ENCODE measurements at regions not wholly inside any gene's neighbourhood (a gene's known extent, or its start where the extent isn't known, plus 50 kb on each side); places are given as distances from the start of the nearest gene placed in this dataset.

- CTCF ChIA-PET: no interaction called here
- Histone ChIP-seq H3K4me1 (ENCODE audit: control insufficient read depth in 1 of 2, insufficient read depth in 2 of 2, low read length in 2 of 2) (no peaks in the 10 kb centered on the region), H3K9me2 (ENCODE audit: insufficient read depth) (no peaks in the 10 kb centered on the region), H3K27ac (ENCODE audit: low read depth, low read length) (no peak overlapping the region), H3K27me3 (ENCODE audit: insufficient read depth, low read length) (no peaks in the 10 kb centered on the region), H3K9me3 (ENCODE audit: control insufficient read depth in 1 of 2, insufficient read depth in 1 of 2, low read depth in 1 of 2, low read length in 2 of 2) (no peaks in the 10 kb centered on the region), H4K20me1 (ENCODE audit: insufficient read depth) (no peaks in the 10 kb centered on the region), H3K9ac (ENCODE audit: low read length) (no peak overlapping the region), H3K79me2 (ENCODE audit: insufficient read depth, low read length) (no peaks in the 10 kb centered on the region), H3K4me3 (replicated peaks in 1 of 2; ENCODE audit: low read depth in 1 of 2, low read length in 2 of 2) (no peak overlapping the region), H2AFZ (ENCODE audit: low read depth, low read length, poor library complexity, severe bottlenecking) (no peak overlapping the region), H3K36me3 (ENCODE audit: control insufficient read depth in 1 of 2, insufficient read depth in 2 of 2, low read length in 2 of 2) (no peaks in the 10 kb centered on the region), H3K4me2 (ENCODE audit: low read length) (no peak overlapping the region)
- DNase-seq (ENCODE audit: low read depth, low spot score) (no peak), ATAC-seq (no peak)
- intact Hi-C loops (cut with micrococcal nuclease): no loop called here
- no peak for TF ChIP-seq POLR2A (IDR thresholded peaks at IDR 0.05; ENCODE audit: borderline replicate concordance, extremely low read depth, insufficient read depth, insufficient read length)
- RAD21 ChIA-PET (ENCODE audit: low non-redundant PET in 1 of 2, low total read pairs in 2 of 2, uncharacterized antibody in 2 of 2, unreplicated experiment in 2 of 2): no interaction called here
- no TSS peak for BruUV-seq (replicated peaks)
- POLR2A ChIA-PET: no interaction called here
Measured at GRCh38 chr20:18988701-18989100, 175.1 kb downstream of the SCP2D1 start.

GRCh38 chr20:18989736-18990474 is 176.3 kb downstream of the SCP2D1 start:
- DNase-seq (ENCODE audit: low read depth, low spot score) (no peak), ATAC-seq (no peak)
- no peaks in the 10 kb centered on the region for H4K20me1 ChIP-seq (ENCODE audit: insufficient read depth)
- no peak overlapping the region for H3K4me3 ChIP-seq (replicated peaks in 1 of 2; ENCODE audit: low read depth in 1 of 2, low read length in 2 of 2)
- BruUV-seq (replicated peaks): no TSS peak
- no peaks in the 10 kb centered on the region for H3K36me3 ChIP-seq (ENCODE audit: control insufficient read depth in 1 of 2, insufficient read depth in 2 of 2, low read length in 2 of 2)
- H3K4me2 ChIP-seq (ENCODE audit: low read length): no peak overlapping the region
- no peaks in the 10 kb centered on the region for H3K9me3 ChIP-seq (ENCODE audit: control insufficient read depth in 1 of 2, insufficient read depth in 1 of 2, low read depth in 1 of 2, low read length in 2 of 2)
- ChIA-PET RAD21 (ENCODE audit: low non-redundant PET in 1 of 2, low total read pairs in 2 of 2, uncharacterized antibody in 2 of 2, unreplicated experiment in 2 of 2) (no interaction called here), POLR2A (no interaction called here), CTCF (no interaction called here)
- H3K79me2 ChIP-seq (ENCODE audit: insufficient read depth, low read length): no peaks in the 10 kb centered on the region
- no peaks in the 10 kb centered on the region for H3K9me2 ChIP-seq (ENCODE audit: insufficient read depth)
- no peak overlapping the region for H2AFZ ChIP-seq (ENCODE audit: low read depth, low read length, poor library complexity, severe bottlenecking)
- no peaks in the 10 kb centered on the region for H3K27me3 ChIP-seq (ENCODE audit: insufficient read depth, low read length)
- H3K4me1 ChIP-seq (ENCODE audit: control insufficient read depth in 1 of 2, insufficient read depth in 2 of 2, low read length in 2 of 2): no peaks in the 10 kb centered on the region
- intact Hi-C loops (cut with micrococcal nuclease): no loop called here
- no peak overlapping the region for H3K27ac ChIP-seq (ENCODE audit: low read depth, low read length)
- TF ChIP-seq JUND (IDR thresholded peaks at IDR 0.05) (no peak), ELF1 (IDR thresholded peaks at IDR 0.05; ENCODE audit: borderline replicate concordance, low read depth) (no peak), POLR2A (IDR thresholded peaks at IDR 0.05; ENCODE audit: borderline replicate concordance, extremely low read depth, insufficient read depth, insufficient read length) (no peak), RAD21 (IDR thresholded peaks at IDR 0.05; ENCODE audit: low read depth) (no peak), POLR2AphosphoS5 (IDR thresholded peaks at IDR 0.05; ENCODE audit: low read depth, low read length) (no peak), FOSL1 (IDR thresholded peaks at IDR 0.05; ENCODE audit: low read depth) (no peak), SRF (IDR thresholded peaks at IDR 0.05; ENCODE audit: low read depth) (no peak), REST (IDR thresholded peaks at IDR 0.05; ENCODE audit: low read depth) (no peak), ATF3 (IDR thresholded peaks at IDR 0.05) (no peak), ZBTB33 (IDR thresholded peaks at IDR 0.05; ENCODE audit: extremely low read depth, insufficient replicate concordance, low read length) (no peak), SIN3A (IDR thresholded peaks at IDR 0.05; ENCODE audit: low read depth) (no peak), EZH2phosphoT487 (IDR thresholded peaks at IDR 0.05; ENCODE audit: borderline replicate concordance) (no peak), CEBPB (IDR thresholded peaks at IDR 0.05; ENCODE audit: low read depth) (no peak), EGR1 (IDR thresholded peaks at IDR 0.05; ENCODE audit: low read depth) (no peak), ZFX (IDR thresholded peaks at IDR 0.05) (no peak), SP1 (IDR thresholded peaks at IDR 0.05; ENCODE audit: low read depth) (no peak)
- no peak overlapping the region for H3K9ac ChIP-seq (ENCODE audit: low read length)
